ENCODE measurements at regions not wholly inside any gene's neighbourhood (a gene's known extent, or its start where the extent isn't known, plus 50 kb on each side); places are given as distances from the start of the nearest gene placed in this dataset.
A peak's percentile ranks its signal among the peaks of the same experiment; 100 is the strongest.

GRCh38 chr20:10735195-10735949 lies 61.6 kb upstream of the JAG1 start:
- TF ChIP-seq RCOR1 (IDR thresholded peaks at IDR 0.05; ENCODE audit: insufficient replicate concordance, low read length) (no peak), RFX5 (IDR thresholded peaks at IDR 0.05; ENCODE audit: low read depth, low read length) (no peak), NFE2L2 (IDR thresholded peaks at IDR 0.05; ENCODE audit: low read depth, low read length) (no peak), POLR2A (IDR thresholded peaks at IDR 0.05; ENCODE audit: low read depth, low read length) (no peak), ELK1 (IDR thresholded peaks at IDR 0.05; ENCODE audit: borderline replicate concordance, low read depth, low read length) (no peak), FOS (IDR thresholded peaks at IDR 0.05; ENCODE audit: low read depth, low read length) (no peak), CHD1 (IDR thresholded peaks at IDR 0.05; ENCODE audit: low read depth, low read length) (no peak), MAFK (IDR thresholded peaks at IDR 0.05; ENCODE audit: low read depth, low read length) (no peak)
- TF ChIP-seq, protein P1, sequence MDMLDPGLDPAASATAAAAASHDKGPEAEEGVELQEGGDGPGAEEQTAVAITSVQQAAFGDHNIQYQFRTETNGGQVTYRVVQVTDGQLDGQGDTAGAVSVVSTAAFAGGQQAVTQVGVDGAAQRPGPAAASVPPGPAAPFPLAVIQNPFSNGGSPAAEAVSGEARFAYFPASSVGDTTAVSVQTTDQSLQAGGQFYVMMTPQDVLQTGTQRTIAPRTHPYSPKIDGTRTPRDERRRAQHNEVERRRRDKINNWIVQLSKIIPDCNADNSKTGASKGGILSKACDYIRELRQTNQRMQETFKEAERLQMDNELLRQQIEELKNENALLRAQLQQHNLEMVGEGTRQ (IDR thresholded peaks at IDR 0.05; ENCODE audit: low read depth, low read length): no peak
- TF ChIP-seq, protein P2, sequence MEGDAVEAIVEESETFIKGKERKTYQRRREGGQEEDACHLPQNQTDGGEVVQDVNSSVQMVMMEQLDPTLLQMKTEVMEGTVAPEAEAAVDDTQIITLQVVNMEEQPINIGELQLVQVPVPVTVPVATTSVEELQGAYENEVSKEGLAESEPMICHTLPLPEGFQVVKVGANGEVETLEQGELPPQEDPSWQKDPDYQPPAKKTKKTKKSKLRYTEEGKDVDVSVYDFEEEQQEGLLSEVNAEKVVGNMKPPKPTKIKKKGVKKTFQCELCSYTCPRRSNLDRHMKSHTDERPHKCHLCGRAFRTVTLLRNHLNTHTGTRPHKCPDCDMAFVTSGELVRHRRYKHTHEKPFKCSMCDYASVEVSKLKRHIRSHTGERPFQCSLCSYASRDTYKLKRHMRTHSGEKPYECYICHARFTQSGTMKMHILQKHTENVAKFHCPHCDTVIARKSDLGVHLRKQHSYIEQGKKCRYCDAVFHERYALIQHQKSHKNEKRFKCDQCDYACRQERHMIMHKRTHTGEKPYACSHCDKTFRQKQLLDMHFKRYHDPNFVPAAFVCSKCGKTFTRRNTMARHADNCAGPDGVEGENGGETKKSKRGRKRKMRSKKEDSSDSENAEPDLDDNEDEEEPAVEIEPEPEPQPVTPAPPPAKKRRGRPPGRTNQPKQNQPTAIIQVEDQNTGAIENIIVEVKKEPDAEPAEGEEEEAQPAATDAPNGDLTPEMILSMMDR (conservative IDR thresholded peaks at IDR 0.05; ENCODE audit: low read depth, low read length): no peak
- Histone ChIP-seq H4K8ac (ENCODE audit: low read depth in 2 of 2, low read length in 2 of 2) (peak overlapping the region in 1 of 2 experiments; percentile 6; a peak in 1 of 4 replicates), H4K5ac (ENCODE audit: low read depth, low read length) (no peak overlapping the region), H4K91ac (ENCODE audit: insufficient read depth, low read depth, low read length) (peak overlapping the region; percentile 50; the same call in 1 of the 2 replicates), H3K4ac (ENCODE audit: low read depth, low read length) (peak overlapping the region; percentile 57), H2BK120ac (ENCODE audit: low read depth, low read length) (peak overlapping the region; percentile 47), H3K9me1 (ENCODE audit: insufficient read depth, low read length) (peaks cover 4% of the 10 kb centered on the region; the same call in 1 of the 2 replicates), H3K27ac (ENCODE audit: insufficient read depth, low read length) (peak overlapping the region; percentile 33; the same call in 1 of the 2 replicates), H2BK5ac (ENCODE audit: low read depth, low read length, poor library complexity, severe bottlenecking) (no peak overlapping the region), H2BK20ac (ENCODE audit: low read depth, low read length) (peak overlapping the region; percentile 27; the same call in 1 of the 2 replicates), H3K27me3 (ENCODE audit: control insufficient read depth, insufficient read depth, low read length) (no peaks in the 10 kb centered on the region), H3K56ac (ENCODE audit: extremely low read depth, insufficient read depth, low read length) (no peak overlapping the region), H3K4me3 (ENCODE audit: insufficient read depth, low read depth, low read length) (no peak overlapping the region), H3K4me1 (ENCODE audit: control insufficient read depth, insufficient read depth, low read length) (peaks cover 14% of the 10 kb centered on the region), H3K4me2 (ENCODE audit: low read depth, low read length) (peak overlapping the region; percentile 28; the same call in 1 of the 2 replicates), H2AK5ac (ENCODE audit: low read depth, low read length) (no peak overlapping the region), H3K9me3 (ENCODE audit: control insufficient read depth, insufficient read depth, low read length) (no peaks in the 10 kb centered on the region), H2BK15ac (ENCODE audit: low read depth, low read length) (no peak overlapping the region), H3K36me3 (ENCODE audit: control insufficient read depth, insufficient read depth, low read length) (no peaks in the 10 kb centered on the region), H3K18ac (ENCODE audit: low read depth, low read length) (peak overlapping the region; percentile 39), H3K79me1 (ENCODE audit: low read depth in 1 of 2, low read length in 2 of 2) (no peaks in the 10 kb centered on the region), H2AK9ac (replicated peaks; ENCODE audit: low read depth, low read length, poor library complexity) (no peak overlapping the region), H3K9ac (ENCODE audit: low read depth, low read length) (no peak overlapping the region), H3K23ac (ENCODE audit: low read depth, low read length) (0 out of 2 replicates have a peak overlapping the region, but pooled peaks have one; percentile 4), H4K20me1 (ENCODE audit: insufficient read depth, low read length) (no peaks in the 10 kb centered on the region), H2AFZ (replicated peaks; ENCODE audit: low read length, poor library complexity) (peak overlapping the region; percentile 0), H3K14ac (replicated peaks; ENCODE audit: low read depth, low read length) (peak overlapping the region; percentile 17)
- no TSS peak for BruUV-seq (replicated peaks)
- DNase-seq: peak; percentile 29
- in situ Hi-C loops (cut with MboI; ENCODE audit: low sequenced_read_pairs): no loop called here
- ChIA-PET CTCF (interaction anchor here (0.5 to 2.1 kb wide), 4 partner anchors 9 to 287 kb away, joined by 3 to 7 read pairs (median 5); no protein-coding TSS in a partner anchor), POLR2A (ENCODE audit: unreplicated experiment) (no interaction called here)
- dilution Hi-C loops (cut with HindIII; ENCODE audit: low sequenced_read_pairs, unreplicated experiment): no loop called here
- 47% methylated on average over 2 of the region's 14 CpGs; no CpG with 5 or more reads in 1 of the 2 experiments for WGBS, 2 experiments (ENCODE audit: extremely low coverage in 2 of 2, insufficient read length in 1 of 2)
- intact Hi-C loops (cut with micrococcal nuclease): no loop called here
- ATAC-seq (ENCODE audit: low read depth): peak; percentile 59
